Left ventricle myocardium inferior (tissue), 1 donor: ENCODE measurements at regions not wholly inside any gene's neighbourhood (a gene's known extent, or its start where the extent isn't known, plus 50 kb on each side); places are given as distances from the start of the nearest gene placed in this dataset.

Experiments used
- DNase-seq: peaks from one replicate; pipeline ENCODE4 v3.0.0-alpha.2; 2020
- H3K27ac ChIP-seq: fragments of 200-600 bp; replicated peaks from 2 replicates; pipeline ENCODE4 v1.8.0; 2021
- H3K27me3 ChIP-seq: fragments of 200-600 bp; 2 replicates; pipeline ENCODE4 v1.8.0; 2021; ENCODE audit warnings: low read depth
- H3K36me3 ChIP-seq: fragments of 200-600 bp; 2 replicates; pipeline ENCODE4 v1.8.0; 2021
- H3K4me1 ChIP-seq: fragments of 200-600 bp; 2 replicates; pipeline ENCODE4 v1.8.0; 2021
- H3K4me3 ChIP-seq: fragments of 200-600 bp; 2 replicates; pipeline ENCODE4 v1.8.0; 2021; ENCODE audit warnings: mild to moderate bottlenecking, moderate library complexity
- H3K9me3 ChIP-seq: fragments of 200-600 bp; replicated peaks from 2 replicates; pipeline ENCODE4 v1.8.0; 2021
- intact Hi-C: fragments of 100-400 bp; cut with micrococcal nuclease; formaldehyde crosslinking; loops from one replicate; pipeline ENCODE4 v1.11.0; 2022
- TF ChIP-seq, protein P1 (sequence below): fragments of 200-600 bp; IDR thresholded peaks from 2 replicates; pipeline ENCODE4 v1.8.0; 2021; ENCODE audit warnings: antibody characterized with exemption, mild to moderate bottlenecking, borderline replicate concordance
- donor health status: DM: no; HTN: yes; CAD: no; lungs with severe emphysema.

DNA sequence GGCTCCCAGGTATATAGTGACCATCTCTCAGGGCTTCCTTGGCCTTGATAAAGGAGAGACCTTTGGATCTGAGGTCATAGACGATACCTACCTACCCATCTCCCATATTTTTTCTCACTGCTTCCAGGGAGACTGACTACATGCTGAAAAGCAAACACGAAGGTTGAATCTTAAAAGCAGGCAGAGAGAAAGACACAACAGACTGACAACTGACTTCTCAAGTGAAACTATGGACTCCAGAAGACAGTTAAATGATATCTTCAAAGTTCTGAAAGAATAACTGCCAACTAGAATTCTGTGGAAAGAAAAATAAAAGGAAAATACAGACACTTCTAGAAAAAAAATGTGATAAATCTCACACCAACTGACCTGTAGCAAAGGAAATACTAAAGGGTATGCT lies 76.5 kb upstream of the HAAO start:
- no peak for DNase-seq
- no peak overlapping the region for H3K4me3 ChIP-seq
- H3K9me3 ChIP-seq: peaks cover 18% of the 10 kb centered on the region
- intact Hi-C loops: loop anchor here (10.0 kb wide), 1 partner anchor 56 kb away; no protein-coding TSS in a partner anchor
- H3K27ac ChIP-seq: no peak overlapping the region
- no peaks in the 10 kb centered on the region for H3K27me3 ChIP-seq
- TF ChIP-seq, protein P1, sequence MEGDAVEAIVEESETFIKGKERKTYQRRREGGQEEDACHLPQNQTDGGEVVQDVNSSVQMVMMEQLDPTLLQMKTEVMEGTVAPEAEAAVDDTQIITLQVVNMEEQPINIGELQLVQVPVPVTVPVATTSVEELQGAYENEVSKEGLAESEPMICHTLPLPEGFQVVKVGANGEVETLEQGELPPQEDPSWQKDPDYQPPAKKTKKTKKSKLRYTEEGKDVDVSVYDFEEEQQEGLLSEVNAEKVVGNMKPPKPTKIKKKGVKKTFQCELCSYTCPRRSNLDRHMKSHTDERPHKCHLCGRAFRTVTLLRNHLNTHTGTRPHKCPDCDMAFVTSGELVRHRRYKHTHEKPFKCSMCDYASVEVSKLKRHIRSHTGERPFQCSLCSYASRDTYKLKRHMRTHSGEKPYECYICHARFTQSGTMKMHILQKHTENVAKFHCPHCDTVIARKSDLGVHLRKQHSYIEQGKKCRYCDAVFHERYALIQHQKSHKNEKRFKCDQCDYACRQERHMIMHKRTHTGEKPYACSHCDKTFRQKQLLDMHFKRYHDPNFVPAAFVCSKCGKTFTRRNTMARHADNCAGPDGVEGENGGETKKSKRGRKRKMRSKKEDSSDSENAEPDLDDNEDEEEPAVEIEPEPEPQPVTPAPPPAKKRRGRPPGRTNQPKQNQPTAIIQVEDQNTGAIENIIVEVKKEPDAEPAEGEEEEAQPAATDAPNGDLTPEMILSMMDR: no peak
- H3K36me3 ChIP-seq: no peaks in the 10 kb centered on the region
- peaks cover 47% of the 10 kb centered on the region for H3K4me1 ChIP-seq

DNA sequence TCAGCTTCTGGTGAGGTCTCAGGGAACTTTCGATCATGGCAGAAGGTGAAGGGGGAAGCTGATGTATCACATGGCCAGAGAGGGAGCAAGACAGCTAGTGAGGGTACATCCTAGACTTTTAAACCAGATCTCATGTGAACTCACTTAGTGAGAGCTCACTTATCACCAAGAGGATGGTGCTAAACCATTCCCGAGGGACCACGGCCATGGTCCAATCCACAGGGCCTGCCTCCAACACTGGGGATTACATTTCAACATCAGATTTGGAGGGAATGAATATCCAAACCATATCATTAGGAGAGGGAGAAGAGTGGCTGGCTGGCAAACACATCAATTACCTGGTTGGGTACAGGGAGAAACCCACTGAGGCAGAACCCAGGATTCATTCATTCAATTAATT lies 75.7 kb upstream of the HAAO start:
- TF ChIP-seq, protein P1: no peak
- peak overlapping the region; percentile 91 for H3K27ac ChIP-seq
- no peaks in the 10 kb centered on the region for H3K36me3 ChIP-seq
- no peak overlapping the region for H3K4me3 ChIP-seq
- no peak for DNase-seq
- intact Hi-C loops: loop anchor here (10.0 kb wide), 1 partner anchor 57 kb away; no protein-coding TSS in a partner anchor
- no peaks in the 10 kb centered on the region for H3K27me3 ChIP-seq
- peaks cover 18% of the 10 kb centered on the region for H3K9me3 ChIP-seq
- peaks cover 46% of the 10 kb centered on the region for H3K4me1 ChIP-seq

DNA sequence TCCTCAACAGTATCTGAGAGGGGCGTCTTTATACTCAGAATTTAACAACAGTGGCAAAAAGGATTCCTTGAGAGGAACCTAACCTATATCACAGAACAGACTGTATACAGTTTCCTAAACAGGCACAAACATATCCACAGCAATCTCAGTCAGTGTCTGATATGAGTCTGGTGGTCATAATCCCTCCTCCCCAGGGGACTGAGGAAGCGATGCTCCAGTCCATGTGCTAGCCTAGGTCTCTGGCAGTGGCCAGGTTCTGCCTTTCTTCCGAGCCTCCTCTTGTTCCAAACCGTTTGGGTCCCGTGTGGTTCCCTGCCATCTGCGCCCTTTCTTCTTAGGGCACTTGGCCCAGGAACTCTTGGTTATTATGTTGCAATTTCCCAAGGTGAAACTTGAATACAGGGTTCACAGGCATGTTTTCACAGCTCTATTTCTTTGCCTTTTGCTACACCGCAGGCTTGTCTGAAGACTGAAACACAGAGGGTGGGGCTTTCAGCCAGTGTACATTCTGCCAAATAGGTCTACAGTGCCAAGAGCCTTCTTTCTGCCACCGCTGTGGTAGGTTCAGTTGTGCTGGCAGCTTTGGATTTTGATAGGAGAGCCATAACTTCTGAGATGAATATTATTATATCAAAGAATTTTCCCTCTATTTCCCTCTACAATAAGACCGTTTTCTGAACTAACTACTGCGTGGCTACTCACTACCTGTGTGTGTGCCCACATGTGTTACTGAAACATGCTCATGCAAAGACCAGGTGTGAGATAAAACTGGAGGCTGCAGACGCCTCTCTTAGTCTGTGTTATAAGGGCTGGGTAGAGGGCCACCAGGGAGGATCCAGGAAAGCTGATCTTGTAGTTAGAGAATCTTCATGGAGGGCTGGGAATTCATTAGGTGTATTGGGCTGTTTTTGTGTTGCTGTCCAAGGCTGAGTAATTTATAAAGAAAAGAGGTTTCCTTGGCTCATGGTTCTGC lies 75.0 kb upstream of the HAAO start:
- peaks cover 18% of the 10 kb centered on the region for H3K9me3 ChIP-seq
- no peaks in the 10 kb centered on the region for H3K36me3 ChIP-seq
- intact Hi-C loops: loop anchor here (10.0 kb wide), 1 partner anchor 57 kb away; no protein-coding TSS in a partner anchor
- no peaks in the 10 kb centered on the region for H3K27me3 ChIP-seq
- H3K4me1 ChIP-seq: peaks cover 41% of the 10 kb centered on the region
- no peak overlapping the region for H3K4me3 ChIP-seq
- no peak for DNase-seq
- H3K27ac ChIP-seq: peak overlapping the region; percentile 91
- TF ChIP-seq, protein P1: no peak

DNA sequence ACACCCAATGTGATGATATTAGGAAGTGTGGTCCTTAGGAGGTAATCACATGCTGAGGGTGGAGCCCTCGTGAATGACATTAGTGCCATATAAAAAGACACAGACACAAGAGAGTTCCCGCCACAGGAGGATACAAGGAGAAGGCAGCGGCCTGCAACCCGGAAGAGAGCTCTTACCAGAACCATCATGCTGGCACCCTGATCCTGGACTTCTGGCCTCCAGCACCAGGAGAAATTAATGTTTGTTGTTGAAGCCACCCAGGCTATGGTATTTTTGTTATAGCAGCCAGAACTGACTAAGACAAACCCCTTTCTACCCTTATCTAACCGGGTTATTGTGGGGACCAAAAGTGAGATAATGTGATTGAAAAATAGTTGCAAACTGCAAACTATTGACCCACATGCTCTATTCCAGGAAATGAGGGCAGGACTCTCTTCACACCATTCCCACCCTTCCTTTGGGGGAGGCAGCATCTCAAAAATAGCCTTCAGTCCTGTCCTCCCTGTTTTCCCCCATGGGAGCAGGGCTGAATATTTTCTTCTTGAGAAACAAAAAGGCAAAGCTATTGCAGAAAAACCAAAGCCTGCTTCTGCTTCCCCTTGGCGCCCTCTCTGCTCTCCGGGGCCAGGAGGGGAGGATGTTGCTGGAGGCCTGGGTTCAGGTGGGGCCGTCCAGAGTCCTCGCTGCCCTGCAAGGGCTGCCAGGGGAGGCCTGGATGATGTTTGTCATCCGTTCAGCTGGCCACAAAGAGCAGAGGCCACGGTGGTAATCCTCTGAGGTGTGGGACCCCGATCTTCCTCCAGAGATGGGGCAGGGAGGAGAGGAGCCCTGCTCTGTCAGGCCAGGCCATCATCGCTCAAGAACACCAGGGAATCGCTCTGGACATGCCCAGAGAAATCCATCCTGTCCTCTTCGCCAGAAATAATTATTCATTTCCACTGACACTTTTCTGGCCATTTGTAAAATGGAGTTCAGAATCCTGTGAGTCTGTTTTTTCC lies 73.8 kb upstream of the HAAO start:
- TF ChIP-seq, protein P1: no peak
- H3K36me3 ChIP-seq: no peaks in the 10 kb centered on the region
- peaks cover 18% of the 10 kb centered on the region for H3K9me3 ChIP-seq
- intact Hi-C loops: loop anchor here (10.0 kb wide), 1 partner anchor 59 kb away; no protein-coding TSS in a partner anchor
- H3K27me3 ChIP-seq: no peaks in the 10 kb centered on the region
- peak overlapping the region; percentile 91 for H3K27ac ChIP-seq
- peak; percentile 66 for DNase-seq
- peaks cover 36% of the 10 kb centered on the region for H3K4me1 ChIP-seq
- no peak overlapping the region for H3K4me3 ChIP-seq
